Adrenal gland (tissue), 5 donors: ENCODE measurements at regions not wholly inside any gene's neighbourhood (a gene's known extent, or its start where the extent isn't known, plus 50 kb on each side); places are given as distances from the start of the nearest gene placed in this dataset.

ENCODE experiments used
- POLR2A ChIP-seq, 2 donors: fragments of 450-650 bp; IDR thresholded peaks; one replicate each; pipeline ENCODE4 v1.6.1; 2017; ENCODE audit warnings: antibody characterized with exemption in 2 of 2, mild to moderate bottlenecking in 2 of 2, moderate library complexity in 1 of 2
- TF ChIP-seq, protein P1 (sequence below), 6 experiments: fragments of 450-650 bp in 4 of 6; fragments of 200-600 bp in 2 of 6; sonication (generic) in 1 of 6; IDR thresholded peaks; 1 replicate in 5 of 6; 2 replicates in 1 of 6; pipeline versions ENCODE4 v1.5.1 to v1.8.0; 2016 to 2021; ENCODE audit warnings: antibody characterized with exemption in 6 of 6, mild to moderate bottlenecking in 2 of 6, moderate library complexity in 1 of 6
- donor health status: DM: no; HTN: no; CAD: no.

DNA sequence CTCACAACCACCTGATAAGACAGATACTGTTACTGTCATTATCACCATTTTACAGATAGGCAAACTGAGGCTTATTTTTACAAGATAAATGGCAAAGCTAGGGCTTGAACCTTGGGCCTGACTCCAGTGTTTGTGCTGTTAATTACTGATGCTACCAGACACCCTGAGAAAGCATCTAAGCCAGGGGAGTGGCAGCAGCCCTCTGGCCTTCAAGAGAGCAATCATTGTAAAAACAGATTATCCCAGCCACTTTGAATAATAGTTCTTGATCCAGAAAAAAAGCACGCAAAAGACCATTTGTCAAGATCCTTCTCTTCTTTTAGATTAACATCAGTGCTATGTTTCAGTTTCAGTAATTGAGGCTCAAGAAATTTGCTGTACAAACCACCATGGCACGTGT, 109.5 kb downstream of the PLCE1 start:
- TF ChIP-seq POLR2A (IDR thresholded peaks at IDR 0.05) = no peak
- TF ChIP-seq, protein P1, sequence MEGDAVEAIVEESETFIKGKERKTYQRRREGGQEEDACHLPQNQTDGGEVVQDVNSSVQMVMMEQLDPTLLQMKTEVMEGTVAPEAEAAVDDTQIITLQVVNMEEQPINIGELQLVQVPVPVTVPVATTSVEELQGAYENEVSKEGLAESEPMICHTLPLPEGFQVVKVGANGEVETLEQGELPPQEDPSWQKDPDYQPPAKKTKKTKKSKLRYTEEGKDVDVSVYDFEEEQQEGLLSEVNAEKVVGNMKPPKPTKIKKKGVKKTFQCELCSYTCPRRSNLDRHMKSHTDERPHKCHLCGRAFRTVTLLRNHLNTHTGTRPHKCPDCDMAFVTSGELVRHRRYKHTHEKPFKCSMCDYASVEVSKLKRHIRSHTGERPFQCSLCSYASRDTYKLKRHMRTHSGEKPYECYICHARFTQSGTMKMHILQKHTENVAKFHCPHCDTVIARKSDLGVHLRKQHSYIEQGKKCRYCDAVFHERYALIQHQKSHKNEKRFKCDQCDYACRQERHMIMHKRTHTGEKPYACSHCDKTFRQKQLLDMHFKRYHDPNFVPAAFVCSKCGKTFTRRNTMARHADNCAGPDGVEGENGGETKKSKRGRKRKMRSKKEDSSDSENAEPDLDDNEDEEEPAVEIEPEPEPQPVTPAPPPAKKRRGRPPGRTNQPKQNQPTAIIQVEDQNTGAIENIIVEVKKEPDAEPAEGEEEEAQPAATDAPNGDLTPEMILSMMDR (IDR thresholded peaks at IDR 0.05) = no peak
